GM12872 (cell line): ENCODE measurements at regions not wholly inside any gene's neighbourhood (a gene's known extent, or its start where the extent isn't known, plus 50 kb on each side); places are given as distances from the start of the nearest gene placed in this dataset.

Source experiments
- TF ChIP-seq, protein P1 (sequence below): IDR thresholded peaks from 3 replicates; pipeline ENCODE4 v1.5.1; 2011; ENCODE audit warnings: low read depth, mild to moderate bottlenecking, low read length, moderate library complexity; ENCODE audit not compliant: insufficient read depth

DNA sequence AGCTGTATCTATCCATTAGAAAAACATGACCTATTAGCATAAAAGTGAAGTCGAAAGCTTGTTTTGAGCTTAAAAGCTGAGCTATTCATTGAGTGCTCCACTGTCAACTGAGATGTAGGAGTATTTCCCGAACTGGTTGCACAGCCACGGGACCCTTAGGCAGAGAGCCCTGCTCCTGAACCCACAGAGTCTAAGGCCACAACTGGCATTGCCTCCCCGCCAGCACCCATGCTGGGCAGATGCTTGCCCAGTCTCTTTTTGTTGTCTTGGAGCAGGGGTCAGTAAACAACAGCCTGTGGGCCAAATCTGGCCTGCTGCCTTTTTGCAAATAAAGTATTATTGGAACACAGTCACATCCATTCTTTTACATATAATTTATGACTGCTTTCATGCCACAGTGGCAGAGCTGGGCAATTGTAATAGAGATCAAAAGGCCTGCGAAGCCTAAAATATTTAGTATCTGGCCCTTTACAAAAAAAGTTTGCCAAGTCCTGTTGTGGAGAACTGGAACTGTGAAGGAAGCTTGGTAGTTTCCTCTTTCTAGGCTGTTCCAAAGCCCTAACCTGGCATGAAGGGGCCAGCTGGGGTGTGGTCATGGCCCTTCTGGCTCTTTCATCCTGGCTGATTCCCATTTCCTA lies 58.4 kb upstream of the WAPL start:
- TF ChIP-seq, protein P1, sequence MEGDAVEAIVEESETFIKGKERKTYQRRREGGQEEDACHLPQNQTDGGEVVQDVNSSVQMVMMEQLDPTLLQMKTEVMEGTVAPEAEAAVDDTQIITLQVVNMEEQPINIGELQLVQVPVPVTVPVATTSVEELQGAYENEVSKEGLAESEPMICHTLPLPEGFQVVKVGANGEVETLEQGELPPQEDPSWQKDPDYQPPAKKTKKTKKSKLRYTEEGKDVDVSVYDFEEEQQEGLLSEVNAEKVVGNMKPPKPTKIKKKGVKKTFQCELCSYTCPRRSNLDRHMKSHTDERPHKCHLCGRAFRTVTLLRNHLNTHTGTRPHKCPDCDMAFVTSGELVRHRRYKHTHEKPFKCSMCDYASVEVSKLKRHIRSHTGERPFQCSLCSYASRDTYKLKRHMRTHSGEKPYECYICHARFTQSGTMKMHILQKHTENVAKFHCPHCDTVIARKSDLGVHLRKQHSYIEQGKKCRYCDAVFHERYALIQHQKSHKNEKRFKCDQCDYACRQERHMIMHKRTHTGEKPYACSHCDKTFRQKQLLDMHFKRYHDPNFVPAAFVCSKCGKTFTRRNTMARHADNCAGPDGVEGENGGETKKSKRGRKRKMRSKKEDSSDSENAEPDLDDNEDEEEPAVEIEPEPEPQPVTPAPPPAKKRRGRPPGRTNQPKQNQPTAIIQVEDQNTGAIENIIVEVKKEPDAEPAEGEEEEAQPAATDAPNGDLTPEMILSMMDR, result no peak

DNA sequence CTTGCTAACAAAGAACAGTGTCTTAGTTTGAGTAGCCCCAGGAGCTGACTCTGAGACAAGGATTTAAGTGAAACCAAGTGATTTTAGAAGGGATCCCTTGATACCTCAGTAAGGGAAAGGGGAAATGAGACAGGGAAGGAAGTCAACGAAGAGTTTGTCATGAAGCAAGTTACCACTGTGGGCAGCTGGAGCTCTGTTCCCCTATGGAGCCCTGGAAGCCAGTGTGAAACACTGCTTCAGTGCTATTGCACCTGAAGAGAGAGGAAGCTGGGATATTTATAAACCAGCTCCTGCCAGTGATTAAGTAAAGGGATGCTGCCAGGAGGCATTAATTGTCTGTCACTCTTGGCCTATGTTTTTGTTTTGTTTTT lies 58.9 kb upstream of the WAPL start:
- TF ChIP-seq, protein P1, result no peak

DNA sequence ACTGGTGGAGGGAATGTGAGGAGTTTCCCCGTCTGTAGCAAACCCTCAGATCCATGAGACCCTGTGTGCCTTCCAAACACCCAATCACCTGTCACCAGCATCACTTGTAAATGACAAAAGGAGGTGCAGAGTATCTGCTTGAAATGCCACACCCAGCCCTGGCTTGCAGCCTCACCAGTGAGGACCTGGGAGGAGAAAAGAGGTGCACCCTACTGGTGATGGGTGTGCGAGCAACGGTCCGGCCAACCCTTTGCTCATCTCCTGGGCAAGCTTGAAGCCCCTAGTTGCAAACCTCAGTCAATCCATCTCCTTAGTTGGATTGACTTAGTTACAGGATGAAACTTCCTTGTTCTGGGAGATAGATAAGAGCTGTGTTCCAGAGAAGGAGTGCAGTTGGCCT lies 62.4 kb upstream of the WAPL start:
- TF ChIP-seq, protein P1, result peak; percentile 58

DNA sequence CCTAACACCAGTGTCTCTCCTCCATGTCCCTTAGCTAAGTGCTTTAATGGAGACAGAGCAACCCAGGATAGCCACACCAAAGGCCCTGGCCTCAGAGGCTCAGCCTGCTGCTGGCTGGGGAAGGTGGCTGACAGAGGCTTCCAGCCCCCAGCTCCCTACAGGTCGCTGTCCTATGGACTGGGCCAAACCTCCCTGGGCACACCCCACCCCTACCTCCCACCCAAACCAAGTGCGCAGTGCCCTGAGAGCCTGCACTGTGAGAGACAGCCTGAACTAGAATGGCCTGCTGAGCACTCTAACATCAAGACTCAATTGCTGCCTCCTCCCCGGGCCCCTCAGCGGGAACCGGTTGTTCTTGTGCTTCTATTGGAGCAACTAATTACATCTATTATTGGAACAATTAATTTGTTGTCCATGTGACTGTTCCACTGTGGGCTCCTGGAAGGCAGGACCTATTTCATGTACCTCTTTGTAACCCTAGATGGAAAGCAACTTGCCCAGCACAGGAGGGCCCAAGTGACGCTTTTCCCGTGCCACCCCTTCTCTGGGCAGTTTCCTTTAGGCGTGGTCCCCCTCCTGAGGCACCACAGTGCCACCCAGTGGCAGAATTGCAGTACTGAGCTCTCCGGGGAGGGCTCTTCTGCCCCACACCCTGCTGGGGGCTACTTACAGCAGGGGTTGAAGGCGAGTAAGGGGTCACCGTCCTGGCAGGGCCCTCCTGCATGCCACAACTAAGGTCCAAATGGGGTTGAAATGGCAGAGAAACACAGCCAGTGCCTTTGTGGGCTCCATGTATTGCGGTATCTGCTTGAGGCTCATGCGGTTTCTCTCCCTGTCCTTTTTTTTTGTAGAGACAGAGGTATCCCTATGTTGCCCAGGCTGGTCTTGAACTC lies 63.7 kb upstream of the WAPL start:
- TF ChIP-seq, protein P1, result peak; percentile 93

DNA sequence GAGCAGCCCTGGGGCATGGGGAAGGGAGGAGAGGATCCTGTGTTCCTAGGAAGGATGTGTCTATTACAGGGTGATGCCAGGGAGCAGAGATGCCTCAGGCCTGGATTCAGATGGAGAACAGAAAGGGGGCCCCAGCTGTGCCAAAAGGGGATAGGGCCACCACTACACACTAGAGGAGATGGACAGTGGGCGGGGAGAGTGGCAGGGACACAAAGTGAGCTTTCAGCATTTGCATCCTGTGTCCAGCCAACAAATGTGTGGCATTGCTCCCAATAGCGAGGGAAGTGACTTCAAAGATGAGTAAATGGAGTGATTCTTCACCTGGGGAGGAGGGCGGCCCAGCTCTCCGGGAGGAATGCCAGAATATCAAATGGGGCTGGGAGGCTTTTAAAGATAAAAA lies 64.9 kb upstream of the WAPL start:
- TF ChIP-seq, protein P1, result no peak

DNA sequence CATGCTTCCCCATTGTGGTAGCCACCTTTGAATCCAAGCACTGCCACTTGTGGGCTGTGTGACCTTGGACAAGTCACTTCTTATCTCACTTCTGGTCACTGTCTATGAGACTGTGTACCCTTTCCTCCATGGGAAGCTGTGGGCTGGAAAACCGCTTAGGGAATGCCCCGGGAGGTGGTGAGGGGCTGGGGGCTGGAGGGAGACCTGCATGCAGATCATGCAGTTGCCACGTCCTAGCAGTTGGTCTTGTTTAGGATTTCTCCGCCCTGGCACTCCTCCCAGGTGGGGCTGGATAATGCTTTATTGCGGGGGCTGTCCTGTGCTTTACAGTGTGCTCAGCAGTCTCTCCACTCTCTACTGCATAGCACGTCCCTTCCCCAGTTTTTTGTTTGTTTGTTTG lies 62.9 kb upstream of the OPN4 start:
- TF ChIP-seq, protein P1, result no peak

DNA sequence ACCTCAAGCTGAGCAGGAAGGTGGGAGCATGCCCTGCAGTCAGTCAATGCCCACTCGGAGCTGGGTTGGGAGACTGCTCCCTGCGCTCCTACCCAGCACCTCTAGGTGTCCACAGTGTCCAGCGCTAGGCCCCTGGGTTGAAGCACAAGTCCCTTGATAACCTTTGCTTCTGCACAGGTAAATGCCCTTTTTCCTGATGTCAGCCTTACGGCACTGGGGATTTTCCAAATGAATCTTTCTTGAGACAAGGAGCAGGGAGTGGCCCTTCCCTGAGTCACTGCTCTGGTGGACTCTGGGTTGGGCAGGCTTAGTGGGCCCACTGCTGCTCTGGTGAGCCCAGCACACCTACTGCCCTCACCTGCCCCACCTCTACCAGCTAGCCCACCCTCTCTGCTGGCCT lies 61.9 kb upstream of the OPN4 start:
- TF ChIP-seq, protein P1, result no peak
